NOMO-1 (cell line): ENCODE measurements at regions not wholly inside any gene's neighbourhood (a gene's known extent, or its start where the extent isn't known, plus 50 kb on each side); places are given as distances from the start of the nearest gene placed in this dataset.

Experiments
- DNase-seq, 2 experiments: peaks; one replicate each; lab custom pipeline; 2025; ENCODE audit not compliant: unreplicated experiment in 2 of 2; lab: John Stamatoyannopoulos, UW

GRCh38 chr1:95369985-95370690, 136.1 kb downstream of the RWDD3 start:
- DNase-seq = no peak

- DNase-seq = no peak
Measured at GRCh38 chr1:95370691-95371562, 136.9 kb downstream of the RWDD3 start.

GRCh38 chr1:95371666-95372282, 137.8 kb downstream of the RWDD3 start:
- DNase-seq = no peak

DNA sequence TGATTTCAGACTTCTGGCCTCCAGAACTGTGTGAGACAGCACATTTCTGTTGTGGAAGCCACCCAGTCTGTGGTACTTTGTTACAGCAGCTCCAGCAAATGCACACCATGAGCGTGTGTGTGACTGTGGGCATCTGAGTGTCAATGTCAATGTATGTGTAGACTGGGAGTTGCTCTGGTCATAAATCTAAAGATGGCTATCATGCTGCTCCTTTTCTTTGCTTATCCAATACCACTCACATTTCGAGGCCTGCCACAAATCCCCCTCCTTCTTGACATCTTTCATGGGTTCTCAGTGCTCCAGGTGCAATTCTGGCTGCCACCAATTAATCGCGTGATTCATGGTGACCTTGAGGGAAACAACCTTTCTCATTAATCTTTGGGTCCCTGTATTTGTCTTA, 141.2 kb downstream of the RWDD3 start:
- no peak for DNase-seq

DNA sequence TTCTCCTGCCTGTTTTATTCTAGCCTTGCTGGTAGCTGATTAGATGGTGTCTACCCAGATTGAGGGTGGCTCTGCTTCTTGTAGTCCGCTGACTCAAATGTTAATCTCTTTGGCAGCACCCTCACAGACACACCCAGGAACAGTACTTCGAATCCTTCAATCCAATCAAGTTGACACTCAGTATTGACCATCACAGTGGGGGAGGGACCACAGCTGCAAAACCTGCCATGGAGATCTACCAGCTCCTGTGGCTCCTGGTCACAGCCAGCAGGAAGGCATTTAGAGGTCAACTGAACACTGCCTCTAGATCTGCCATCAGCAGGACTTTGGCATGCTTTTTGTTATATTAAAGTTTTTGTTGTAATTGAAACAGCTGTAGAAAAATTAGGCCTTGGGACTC, 146.9 kb downstream of the RWDD3 start:
- DNase-seq = no peak

GRCh38 chr1:95382000-95382786, 148.2 kb downstream of the RWDD3 start:
- no peak for DNase-seq

- no peak for DNase-seq
Measured at GRCh38 chr1:95383111-95383510, 149.1 kb downstream of the RWDD3 start.

GRCh38 chr1:95384567-95384966, 150.6 kb downstream of the RWDD3 start:
- no peak for DNase-seq

- DNase-seq = no peak
Measured at GRCh38 chr1:95386371-95386770, 152.4 kb downstream of the RWDD3 start.

GRCh38 chr1:95386915-95387314, 152.9 kb downstream of the RWDD3 start:
- no peak for DNase-seq

- no peak for DNase-seq
Measured at GRCh38 chr1:95388031-95388430, 154.0 kb downstream of the RWDD3 start.

DNA sequence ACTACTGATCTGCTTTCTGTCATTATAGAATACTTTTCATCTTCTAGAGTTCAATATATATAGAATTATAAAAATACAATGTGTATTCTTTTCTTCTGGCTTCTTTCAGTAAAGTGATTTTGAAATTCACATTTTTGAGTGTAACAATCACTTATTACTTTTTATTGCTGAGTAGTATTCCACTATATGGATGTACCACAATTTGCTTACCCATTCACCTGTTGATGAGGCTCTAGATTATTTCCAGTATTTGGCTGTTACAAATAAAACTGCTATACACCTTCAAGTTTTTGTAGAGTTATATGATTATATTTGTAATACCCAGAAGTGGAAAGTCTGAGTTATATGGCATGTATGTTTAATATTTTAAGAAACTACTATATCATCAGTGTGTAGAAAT, 159.4 kb downstream of the RWDD3 start:
- DNase-seq = no peak

DNA sequence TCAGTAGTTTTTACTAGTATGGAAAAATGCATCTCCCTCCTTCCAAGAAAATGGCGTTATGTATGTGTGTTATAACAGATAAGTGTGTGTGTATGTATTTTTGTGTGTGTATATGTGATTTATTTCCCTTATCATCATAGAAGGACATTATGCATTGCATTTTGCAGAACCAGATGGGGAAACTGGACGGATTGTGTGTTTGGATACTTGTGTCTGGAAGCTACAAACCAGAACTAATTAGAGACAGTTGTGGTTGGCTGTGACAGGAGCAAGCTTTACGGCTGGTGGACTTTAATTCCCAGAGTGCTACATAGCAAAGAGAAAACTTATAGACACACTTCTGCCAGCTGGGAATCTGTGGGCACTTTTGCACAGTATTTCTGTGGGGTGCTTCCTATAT, 162.5 kb downstream of the RWDD3 start:
- no peak for DNase-seq

- DNase-seq = no peak
Measured at GRCh38 chr1:95402780-95403179, 168.8 kb downstream of the RWDD3 start.

DNA sequence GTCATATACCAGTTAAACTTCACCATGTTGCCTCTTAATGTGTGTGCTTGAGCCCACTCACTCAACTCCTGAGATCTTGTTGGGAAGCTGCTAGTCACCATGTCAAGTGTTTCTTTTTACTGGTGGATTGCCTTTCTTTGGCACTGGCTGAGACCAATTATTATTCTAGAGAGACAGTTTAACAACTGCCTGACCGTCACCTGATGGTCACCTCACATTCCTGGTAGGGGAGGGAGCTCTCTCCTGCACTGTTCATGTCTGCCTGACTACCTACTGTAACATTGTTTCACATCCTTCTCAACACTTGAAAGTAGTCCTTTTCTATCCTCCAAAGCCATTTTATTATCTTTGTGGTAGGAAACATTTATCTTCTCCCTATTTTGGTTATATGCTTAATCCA, 172.3 kb downstream of the RWDD3 start:
- no peak for DNase-seq

GRCh38 chr1:95407131-95407885, 173.3 kb downstream of the RWDD3 start:
- no peak for DNase-seq

DNA sequence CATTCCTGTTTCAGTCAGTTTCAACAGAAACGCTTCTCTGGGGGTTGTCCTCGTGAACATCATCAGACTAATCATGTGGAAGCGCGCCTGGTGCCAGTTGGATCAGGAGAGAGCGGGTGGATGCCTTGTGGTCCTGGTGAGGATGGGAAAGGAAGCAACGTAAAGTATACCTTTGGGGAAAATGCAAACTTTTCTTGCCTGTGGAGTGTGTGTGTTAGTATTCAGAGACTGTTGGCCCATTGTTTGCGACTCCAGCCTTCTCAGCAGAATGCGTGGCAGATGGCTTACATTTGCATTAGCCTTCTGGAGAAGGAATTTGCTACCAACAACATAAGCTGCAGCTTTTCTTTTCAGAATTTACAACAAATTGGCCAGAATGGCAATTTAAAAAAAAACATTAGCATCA, 173.9 kb downstream of the RWDD3 start:
- DNase-seq = no peak

DNA sequence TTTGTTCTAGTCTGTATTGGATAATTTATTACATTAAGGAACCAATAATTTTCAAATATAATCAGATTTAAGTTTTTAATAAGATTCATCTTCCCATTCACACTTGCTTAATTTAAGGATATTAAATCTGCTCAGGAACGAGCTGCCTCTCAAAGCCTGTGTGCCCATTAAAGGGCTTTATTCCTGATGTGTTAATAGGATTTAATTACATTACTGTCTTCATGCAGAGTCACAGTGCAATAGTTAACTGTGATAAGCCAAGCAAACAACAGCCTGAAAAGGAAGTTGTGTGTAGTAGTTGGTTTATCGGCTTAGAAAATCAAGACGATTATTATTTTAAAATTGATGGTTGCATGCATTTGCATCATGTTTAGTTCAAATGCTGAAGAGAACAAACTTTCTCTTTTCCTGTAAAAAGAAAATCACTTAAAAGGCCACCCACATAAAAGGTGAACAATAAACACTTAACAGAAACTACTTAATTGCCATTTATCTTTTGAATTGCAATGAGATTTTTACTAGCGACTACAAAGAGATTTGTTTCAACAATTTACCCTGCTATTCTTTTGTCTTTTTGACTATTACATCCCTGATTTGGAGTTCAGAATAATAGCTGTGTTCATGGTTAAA, 174.6 kb downstream of the RWDD3 start:
- no peak for DNase-seq

GRCh38 chr1:95409276-95409675, 175.3 kb downstream of the RWDD3 start:
- DNase-seq = no peak

DNA sequence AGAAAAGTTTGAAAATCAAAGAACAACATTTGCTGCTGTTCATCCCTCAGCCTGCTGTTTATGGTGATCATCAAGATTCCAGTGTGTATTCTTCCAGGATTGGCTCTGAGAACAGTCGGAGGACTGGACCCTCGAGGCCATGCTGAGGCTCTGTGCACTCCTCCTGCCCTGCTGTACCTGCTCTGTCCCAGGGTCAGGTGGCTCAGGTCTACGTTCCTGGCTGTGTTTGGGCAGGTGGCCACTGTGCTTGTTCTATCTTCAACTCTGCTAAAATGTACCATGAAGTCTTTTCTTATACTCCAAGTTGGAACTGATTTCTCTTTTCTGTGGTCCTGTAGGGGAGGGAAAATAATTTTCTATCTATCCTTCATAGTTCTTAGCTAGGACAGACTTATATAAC, 175.9 kb downstream of the RWDD3 start:
- no peak for DNase-seq
